RWPE1 (cell line): ENCODE measurements at regions not wholly inside any gene's neighbourhood (a gene's known extent, or its start where the extent isn't known, plus 50 kb on each side); places are given as distances from the start of the nearest gene placed in this dataset.
"Not testable (repeated sequence)": the region's sequence is repeated elsewhere in the genome, so short reads cannot be mapped to it uniquely, and the experiment has no call there.

Experiments
- CTCF ChIA-PET: fragments of 350-600 bp; sonication (Branson Sonifier 250); formaldehyde crosslinking; extraction: SDS; loops from one replicate; lab custom pipeline; 2021; lab: Yijun Ruan, JAX
- POLR2A ChIA-PET: fragments of 400-600 bp; formaldehyde crosslinking; extraction: SDS; loops from one replicate; lab custom pipeline; 2020; ENCODE audit warnings: antibody characterized with exemption; ENCODE audit not compliant: low non-redundant PET; lab: Yijun Ruan, JAX
- DNase-seq: peaks from one replicate; pipeline ENCODE4 v3.0.0; 2012; ENCODE audit warnings: low spot score
- H3K27ac ChIP-seq: fragments of 450-650 bp; 2 replicates; pipeline ENCODE4 v1.5.1; 2017
- CTCF ChIP-seq: fragments of 450-650 bp; conservative IDR thresholded peaks from 2 replicates; pipeline ENCODE4 v1.5.1; 2017; ENCODE audit warnings: low read depth, mild to moderate bottlenecking

- no peak for DNase-seq
- H3K27ac ChIP-seq, result no peak overlapping the region
- no peak for TF ChIP-seq CTCF
- ChIA-PET CTCF (no interaction called here), POLR2A (no interaction called here)
Observed at GRCh38 chr5:111963555-111963954, 206.6 kb upstream of the NREP start.

- CTCF ChIA-PET, result no interaction called here
- no peak overlapping the region for H3K27ac ChIP-seq
- TF ChIP-seq CTCF, result no peak
- POLR2A ChIA-PET, result no interaction called here
- DNase-seq, result no peak
Observed at GRCh38 chr5:111962906-111963305, 205.9 kb upstream of the NREP start.

DNA sequence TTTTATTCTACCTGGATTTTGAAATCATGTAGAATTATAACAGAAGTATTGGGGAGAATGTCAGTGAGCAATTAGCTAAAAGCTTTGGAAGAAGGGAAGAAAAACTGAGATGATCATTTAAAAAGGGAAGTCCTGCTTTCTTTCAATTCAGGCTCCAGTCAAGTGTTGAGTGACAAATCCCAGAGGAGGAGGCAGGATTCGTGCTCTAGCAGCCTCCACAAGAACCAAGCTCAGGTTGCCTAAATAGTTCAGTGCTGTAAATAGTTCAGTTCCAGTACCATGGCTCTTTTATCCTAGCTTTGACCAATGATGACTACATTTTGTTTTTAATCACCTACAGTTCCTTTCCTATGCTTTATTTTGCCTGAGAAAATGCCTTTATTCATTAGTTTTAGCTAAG lies 204.9 kb upstream of the NREP start:
- no peak for DNase-seq
- POLR2A ChIA-PET, result no interaction called here
- TF ChIP-seq CTCF, result no peak
- no peak overlapping the region for H3K27ac ChIP-seq
- CTCF ChIA-PET, result interaction anchor here (0.5 to 0.7 kb wide), 3 partner anchors 96 to 1439 kb away, joined by 3 read pairs; no protein-coding TSS in a partner anchor

DNA sequence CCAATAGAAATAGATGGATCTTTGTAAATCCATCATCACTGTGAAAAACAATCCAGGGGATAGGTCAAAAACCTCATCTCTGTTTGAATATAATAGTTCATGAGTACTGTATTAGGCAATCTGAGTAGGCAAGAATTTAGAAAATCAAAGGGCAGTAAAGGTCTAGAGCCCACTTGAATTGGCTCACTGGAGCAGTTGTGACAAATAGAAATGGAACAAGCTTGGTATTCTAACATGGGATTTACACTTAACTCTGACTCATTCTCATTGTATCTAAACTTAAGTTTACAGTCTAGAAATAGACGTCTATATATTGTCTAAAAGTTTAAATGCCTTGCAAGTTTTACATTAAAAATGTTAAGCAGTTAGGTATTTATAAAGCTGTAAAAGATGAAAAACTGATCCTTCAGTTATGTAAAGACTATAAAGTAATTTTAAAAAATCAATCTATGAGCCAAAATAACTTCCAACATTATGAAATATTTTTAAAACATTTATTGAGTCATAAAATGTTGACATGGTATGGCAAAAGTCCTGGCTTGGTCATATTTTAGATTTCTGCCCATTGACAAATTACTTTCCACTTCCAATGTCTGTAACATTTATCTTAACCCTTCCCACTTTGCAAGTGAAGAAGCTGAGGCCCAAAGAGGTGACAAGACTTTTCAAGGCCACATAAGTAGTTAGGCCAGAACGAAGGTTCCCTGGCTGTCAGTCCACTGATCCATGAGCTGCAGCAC lies 203.7 kb upstream of the NREP start:
- DNase-seq, result peak; percentile 20
- ChIA-PET CTCF (interaction anchor here (0.6 to 0.7 kb wide), 3 partner anchors 106 to 1514 kb away, joined by 3 to 4 read pairs (median 3); no protein-coding TSS in a partner anchor), POLR2A (interaction anchor here (0.6 kb wide), 1 partner anchor 9 kb away, joined by 4 read pairs; no protein-coding TSS in a partner anchor)
- no peak for TF ChIP-seq CTCF
- no peak overlapping the region for H3K27ac ChIP-seq

- POLR2A ChIA-PET, result no interaction called here
- CTCF ChIA-PET, result interaction anchor here (0.7 kb wide), 2 partner anchors 177 to 301 kb away, joined by 3 read pairs; no protein-coding TSS in a partner anchor
- DNase-seq, result no peak
- TF ChIP-seq CTCF, result no peak
- H3K27ac ChIP-seq, result no peak overlapping the region
Observed at GRCh38 chr5:111958851-111959250, 201.9 kb upstream of the NREP start.

DNA sequence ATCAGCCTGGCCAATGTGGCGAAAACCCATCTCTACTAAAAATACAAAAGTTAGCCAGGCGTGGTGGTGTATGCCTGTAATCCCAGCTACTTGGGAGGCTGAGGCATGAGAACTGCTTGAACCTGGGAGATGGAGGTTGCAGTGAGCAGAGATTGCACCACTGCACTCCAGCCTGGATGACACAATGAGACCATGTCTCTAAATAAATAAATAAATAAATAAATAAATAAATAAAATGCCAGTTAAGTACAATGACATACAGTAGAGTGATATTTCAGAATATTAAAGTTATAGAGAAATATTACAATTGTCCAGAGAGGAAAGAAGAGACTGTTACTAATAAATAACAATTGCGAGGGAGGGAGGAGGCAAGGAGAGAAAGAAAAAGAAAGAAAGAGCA lies 199.8 kb upstream of the NREP start:
- H3K27ac ChIP-seq, CTCF ChIA-PET, DNase-seq, POLR2A ChIA-PET: not testable (repeated sequence)
